Activated CD4-positive, alpha-beta T cell treated with anti-CD3 and anti-CD28 coated beads for 48 hours (primary cell): ENCODE measurements at regions not wholly inside any gene's neighbourhood (a gene's known extent, or its start where the extent isn't known, plus 50 kb on each side); places are given as distances from the start of the nearest gene placed in this dataset.
A peak's percentile ranks its signal among the peaks of the same experiment; 100 is the strongest.
"Not testable (repeated sequence)": the region's sequence is repeated elsewhere in the genome, so short reads cannot be mapped to it uniquely, and the experiment has no call there.

Experiments used
- DNase-seq: peaks from one replicate; pipeline ENCODE4 v3.0.0-alpha.2; 2020

DNA sequence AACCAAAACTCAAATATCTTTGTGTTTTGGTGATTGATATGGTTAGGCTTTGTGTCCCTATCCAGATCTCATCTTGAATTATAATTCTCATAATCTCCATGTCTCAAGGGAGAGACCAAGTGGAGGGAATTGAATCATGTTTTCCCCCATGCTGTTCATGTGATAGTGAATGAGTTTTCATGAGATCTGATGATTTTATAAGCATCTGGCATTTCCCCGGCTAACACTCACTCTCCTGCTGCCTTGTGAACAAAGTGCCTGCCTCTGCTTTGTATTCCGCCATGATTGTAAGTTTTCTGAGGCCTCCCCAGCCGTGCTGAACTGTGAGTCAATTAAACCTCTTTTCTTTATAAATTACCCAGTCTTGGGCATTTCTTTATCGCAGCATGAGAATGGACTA lies 419.5 kb downstream of the SH2D4B start:
- no peak for DNase-seq

DNA sequence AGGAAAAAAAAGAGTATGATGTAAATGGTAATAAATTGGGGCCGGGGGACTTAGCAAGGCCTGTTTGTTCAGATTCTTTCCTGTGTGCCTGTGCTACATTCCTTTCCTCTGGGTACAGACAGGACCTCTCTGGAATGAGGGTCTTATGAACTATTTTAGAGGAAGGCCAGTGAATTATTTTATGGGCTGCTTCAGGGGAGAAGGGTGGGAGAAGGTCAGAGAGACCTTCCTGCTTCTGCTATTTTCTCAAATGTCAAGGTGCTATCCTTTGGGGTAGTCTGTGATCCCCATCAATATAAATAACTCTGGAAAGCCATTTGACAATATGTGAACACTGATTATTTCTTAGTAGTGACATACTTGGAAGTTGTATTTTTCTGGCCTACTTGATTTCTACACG lies 426.5 kb downstream of the SH2D4B start:
- no peak for DNase-seq

DNA sequence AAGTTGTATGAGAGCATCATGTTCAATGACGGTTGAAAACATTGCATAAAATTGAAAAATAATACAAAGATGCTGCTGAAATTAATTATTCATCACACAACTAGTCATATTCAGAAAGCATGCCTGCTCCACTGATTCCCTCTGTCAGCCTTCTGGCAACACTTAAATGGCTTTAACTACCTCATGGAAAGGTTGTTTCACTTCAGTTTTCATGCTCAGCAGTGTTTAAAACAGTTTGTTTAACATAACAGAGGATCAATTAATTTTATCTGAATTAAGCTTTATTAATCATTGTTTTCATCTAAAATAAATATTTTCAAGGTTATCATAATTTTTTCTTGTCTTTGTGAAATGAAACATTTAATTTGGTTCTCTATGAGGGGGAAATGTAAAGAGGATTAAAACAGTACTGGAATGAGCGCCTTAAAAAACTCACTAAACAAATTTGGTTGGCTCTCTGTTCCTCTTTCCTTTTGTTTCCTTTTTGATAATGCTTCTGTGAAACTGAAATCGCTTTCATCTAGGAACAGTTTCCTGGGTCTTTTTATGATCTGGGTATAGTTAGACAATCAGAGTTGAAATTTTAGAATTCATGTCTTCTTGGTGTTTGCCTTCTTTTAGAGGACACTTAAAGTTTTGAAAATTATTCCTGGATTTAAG lies 427.4 kb downstream of the SH2D4B start:
- no peak for DNase-seq

DNA sequence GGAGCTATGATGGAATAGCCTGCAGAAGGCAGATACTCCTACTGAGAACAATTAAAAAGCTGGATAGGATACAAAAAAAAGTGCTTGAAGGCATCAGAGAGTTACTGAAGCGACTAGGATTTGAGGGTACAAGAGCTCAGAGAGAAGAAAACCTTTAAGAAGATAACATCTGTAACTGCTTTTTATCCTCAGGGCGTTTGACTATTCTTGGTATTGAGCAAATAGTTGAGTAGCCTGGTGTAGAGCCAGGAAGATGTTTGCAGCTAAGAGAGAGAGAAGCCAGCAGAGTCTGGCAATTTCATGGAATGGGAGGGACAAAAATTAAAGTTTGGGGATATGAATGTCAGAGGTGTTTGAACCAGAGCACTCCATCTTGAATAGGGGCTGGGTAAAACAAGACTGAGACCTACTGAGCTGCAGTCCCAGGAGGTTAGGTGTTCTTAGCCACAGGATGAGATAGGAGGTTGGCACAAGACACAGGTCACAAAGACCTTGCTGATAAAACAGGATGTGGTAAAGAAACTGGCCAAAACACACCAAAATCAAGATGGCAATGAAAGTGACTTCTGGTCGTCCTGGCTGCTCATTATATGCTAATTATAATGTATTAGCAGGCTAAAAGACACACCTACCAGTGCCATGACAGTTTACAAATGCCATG lies 428.8 kb downstream of the SH2D4B start:
- no peak for DNase-seq

DNA sequence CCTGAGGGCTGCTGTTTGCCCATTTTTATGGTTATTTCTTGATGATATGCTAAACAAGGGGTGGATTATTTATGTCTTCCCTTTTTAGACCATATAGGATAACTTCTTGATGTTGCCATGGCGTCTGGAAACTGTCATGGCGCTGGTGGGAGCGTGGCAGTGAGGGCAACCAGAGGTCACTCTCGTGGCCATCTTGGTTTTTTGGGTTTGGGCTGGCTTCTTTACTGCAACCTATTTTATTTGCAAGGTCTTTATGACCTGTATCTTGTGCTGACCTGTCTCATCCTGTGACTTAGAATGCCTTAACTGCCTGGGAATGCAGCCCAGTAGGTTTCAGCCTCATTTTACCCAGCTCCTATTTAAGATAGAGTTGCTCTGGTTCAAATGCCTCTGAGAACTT lies 429.7 kb downstream of the SH2D4B start:
- not testable (repeated sequence) for DNase-seq

DNA sequence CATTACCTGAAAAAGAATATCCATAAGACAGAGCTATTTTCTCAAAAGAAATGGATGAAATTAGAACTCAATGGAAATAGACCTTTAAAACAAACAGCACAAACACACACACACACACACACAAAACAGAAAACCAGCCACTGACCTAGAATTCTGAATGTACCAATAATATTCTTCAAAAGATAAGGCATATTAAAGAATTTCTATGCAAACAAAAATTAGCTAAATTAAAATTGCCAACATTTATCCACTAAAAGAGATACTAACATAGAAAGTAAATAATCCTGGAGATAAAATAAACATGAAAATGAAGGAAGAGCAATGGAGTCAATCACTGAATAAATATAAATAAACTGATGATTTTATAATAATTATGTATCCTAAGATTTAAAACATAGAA lies 431.2 kb downstream of the SH2D4B start:
- no peak for DNase-seq

DNA sequence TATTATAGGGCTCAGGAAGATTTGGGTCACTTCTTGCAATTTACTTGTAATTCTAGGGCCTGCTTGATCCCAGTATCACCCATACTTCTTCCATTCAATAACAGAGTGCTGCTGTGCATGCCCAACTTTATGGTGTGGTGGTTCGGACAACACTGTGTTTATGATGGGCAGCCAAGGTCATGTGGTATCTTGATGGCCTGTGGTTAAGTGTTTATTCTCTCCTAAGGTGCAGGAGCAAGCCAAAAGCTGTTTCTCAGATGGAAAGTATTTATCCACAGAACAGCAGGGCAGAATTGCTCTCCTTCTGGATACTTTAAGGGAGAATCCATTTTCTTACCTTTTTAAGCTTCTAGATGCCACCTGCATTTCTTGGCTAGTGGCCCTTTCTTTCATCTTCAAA lies 433.8 kb downstream of the SH2D4B start:
- no peak for DNase-seq

DNA sequence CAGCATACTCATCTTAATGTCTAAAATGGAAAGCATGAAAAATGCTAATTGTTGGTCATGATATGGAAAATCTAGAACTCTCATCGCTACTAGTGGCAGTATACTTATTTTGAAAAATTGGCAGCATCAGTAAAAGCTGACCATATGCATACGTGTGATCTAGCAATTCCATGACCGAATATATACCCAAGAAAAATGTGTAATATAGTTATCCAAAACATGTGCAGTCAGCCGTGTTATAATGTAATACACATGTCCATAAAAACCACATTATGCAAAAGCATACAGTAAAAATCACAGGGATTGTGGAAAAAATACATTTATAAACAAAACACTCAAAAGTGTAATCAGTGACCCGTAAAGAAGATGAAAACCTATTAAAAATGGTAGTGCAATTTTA lies 439.0 kb downstream of the SH2D4B start:
- no peak for DNase-seq

DNA sequence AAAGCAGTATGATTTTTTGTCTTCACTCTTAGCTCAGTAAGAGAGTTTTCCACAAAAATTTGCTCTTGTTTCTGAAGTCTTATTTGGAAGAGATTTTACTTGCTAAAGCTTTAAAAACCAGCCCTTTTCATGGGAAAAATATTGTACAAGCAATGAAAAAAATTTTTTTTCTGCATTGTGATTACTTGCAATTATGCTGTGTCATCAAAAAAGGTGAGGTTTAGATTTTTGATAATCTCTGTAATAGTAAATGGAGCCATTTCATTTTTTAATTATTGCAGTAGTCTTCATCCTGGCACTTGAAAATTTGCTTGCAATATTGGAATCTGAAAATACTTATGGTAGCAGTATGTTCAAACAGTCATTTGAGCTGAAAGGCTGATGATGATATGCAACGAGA lies 447.4 kb downstream of the SH2D4B start:
- no peak for DNase-seq

DNA sequence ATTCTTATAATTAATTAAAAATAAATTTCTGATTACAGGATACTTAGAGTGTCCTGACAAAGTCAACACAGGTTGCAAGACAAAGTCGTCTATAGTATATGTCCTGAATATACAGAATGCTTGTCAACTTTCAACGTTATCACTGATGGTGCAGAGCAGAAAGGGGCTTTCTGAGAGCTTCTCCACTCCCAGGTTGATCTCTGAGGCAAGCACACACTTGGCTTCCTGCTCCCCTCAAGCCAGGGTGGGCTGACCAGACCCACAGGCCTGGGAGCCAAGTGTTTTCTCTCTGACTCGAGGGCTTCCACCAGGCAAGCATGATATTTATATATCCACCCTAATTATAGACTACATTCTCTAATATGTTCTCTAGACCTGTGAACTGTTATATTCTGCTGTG lies 448.9 kb downstream of the SH2D4B start:
- DNase-seq = no peak

DNA sequence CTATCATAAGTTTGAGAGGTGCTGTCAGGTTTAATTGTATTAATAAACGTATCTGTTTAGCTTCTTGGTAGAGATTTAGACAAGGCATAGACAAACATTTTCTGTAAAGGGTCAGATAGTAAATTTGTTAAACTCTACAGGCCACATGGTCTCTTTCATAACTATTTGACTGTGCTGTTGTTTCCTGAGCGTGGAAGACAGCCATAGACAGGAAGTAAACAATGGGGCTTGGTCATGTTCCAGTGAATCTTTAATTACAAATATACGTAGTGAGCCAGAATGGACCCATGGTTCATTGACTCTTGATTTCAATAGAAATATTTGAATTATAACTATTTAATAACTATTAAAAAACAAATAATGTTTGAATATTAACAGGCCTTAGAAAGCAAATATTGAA lies 451.1 kb downstream of the SH2D4B start:
- no peak for DNase-seq

DNA sequence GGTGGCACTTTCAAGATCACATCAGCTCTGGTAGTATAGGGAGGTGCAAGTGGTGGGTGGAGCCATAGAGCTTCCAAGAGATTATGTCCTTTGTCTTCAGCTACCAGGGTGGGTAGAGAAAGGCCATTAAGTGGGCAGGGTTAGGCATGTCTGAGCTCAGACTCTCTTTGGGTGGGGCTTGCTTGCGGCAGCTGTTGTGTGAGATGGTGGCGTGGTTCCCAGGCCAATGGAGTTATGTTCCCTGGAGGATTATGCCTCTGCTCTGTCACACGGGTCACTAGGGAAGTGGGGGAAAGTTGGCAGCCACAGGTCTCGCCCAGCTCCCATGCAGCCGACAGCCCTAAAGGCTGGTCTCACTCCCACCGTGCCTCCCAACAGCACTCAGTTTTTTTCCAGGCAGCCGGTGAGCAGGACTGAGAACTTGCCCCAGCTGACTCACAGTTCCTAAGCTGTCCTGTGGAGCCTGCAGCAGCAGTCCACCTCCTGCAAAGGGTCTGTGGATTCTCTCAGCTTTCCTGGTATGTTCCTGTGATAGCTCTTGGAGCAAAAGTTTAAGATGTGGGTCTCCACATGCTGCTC lies 459.0 kb downstream of the SH2D4B start:
- DNase-seq = no peak

DNA sequence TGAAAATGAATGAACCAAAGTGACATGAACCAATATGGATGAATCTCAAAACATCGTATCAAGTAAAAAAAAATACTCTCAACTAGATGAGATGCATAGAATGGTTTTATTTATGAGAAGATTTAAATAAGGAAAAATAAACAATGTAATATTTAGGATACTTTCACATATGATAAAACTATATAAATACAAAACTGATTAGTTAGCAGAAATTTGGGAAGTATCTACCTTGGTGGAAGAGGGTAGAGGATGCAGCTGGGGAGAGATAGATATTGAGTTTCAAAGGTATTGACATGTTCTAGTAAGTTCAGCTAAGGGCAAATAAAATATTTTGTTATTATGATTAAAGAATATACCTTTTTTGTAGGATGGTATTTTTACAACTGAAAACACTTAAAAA lies 463.1 kb downstream of the SH2D4B start:
- no peak for DNase-seq

DNA sequence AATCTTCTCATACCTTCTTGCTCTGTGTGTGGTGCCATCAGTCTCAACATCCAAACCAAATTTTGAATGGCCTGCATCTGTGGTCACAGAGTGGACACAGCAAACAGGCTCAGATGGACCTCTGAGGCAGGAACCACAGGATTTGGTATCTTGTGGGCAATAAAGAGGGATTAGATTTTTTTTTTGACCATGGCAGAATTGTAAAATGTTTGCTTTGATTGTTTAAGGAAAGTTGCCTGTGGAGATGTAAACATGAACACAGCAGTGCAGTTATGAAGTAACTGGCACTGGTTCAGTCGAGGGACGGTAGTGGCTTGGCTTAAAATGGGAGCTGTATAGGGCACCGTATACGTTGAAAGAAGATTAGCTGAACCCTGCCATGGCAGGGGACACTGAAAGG lies 464.7 kb downstream of the SH2D4B start:
- DNase-seq = no peak

DNA sequence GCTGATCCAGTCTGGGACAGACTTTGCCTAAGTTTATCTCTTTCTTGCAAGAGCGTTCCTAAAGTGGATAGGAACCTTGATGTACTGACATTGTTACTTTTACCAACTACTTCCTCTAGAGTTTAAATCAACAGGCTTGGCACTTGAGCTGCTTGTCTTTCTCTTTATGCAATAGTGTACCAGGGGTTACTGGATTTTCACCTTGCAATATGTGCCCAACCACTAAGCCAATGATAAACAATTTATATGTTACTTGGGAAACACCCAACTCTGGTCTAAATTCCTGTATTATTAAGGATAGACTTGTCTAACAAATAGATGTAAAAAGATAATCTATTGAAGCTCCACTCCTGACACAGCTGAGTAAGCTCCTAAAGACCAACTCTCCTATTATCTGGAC lies 470.2 kb downstream of the SH2D4B start:
- no peak for DNase-seq

DNA sequence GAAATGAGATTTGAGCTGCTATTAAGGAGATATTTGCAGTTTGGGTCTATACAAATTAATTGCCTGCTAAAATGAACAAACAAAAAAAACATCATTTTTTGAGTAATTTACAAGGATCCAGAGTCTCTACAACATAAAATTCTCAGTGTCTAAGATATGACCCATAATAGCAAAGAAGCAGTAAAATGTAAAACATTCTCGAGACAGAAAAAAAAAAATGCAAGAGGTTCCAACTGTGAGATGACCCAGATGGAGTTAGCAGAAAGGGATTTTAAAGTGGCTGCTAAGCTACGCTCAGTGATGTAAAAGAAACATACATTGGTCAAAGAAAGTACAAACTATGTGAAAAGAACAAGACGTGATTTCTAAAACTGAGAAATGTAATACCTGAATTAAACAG lies 471.0 kb downstream of the SH2D4B start:
- no peak for DNase-seq

DNA sequence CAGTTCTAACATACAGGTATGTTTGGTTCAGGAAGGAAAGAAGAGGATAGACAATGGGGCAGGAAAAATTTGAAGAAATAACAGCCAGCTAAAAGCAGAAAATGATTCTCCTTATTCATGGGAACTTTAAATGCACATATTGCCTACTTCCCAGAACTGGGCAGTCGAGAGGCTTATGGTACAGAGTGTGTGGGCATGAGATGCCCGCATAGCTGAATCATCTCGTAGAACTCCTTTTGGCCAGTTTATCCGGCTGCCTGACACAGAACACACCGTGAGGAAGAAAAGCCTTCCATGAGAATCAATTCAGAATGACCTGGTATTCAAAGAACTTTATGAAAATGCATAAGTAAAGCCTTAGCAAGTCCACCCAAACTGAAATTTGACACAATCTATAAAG lies 471.6 kb downstream of the SH2D4B start:
- DNase-seq = no peak

DNA sequence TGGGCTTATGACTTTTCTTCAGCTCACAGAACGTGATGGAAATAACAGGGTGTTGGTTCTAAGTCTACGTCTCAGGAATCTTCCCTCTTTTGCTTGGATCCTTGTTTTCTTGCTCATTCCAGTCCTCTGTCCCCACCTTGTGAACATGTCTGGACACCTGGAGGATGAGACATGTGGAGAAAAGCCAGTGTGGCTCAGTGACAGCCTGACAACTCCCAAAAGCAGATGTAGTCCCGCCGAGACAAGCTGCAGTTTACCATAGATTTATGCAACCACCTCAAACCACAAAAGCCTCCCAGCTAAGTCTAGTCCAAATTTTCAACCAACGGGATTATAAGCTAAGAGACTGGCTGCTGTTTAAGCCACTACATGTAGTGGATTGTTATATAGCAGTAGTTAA lies 476.1 kb downstream of the SH2D4B start:
- DNase-seq = no peak

DNA sequence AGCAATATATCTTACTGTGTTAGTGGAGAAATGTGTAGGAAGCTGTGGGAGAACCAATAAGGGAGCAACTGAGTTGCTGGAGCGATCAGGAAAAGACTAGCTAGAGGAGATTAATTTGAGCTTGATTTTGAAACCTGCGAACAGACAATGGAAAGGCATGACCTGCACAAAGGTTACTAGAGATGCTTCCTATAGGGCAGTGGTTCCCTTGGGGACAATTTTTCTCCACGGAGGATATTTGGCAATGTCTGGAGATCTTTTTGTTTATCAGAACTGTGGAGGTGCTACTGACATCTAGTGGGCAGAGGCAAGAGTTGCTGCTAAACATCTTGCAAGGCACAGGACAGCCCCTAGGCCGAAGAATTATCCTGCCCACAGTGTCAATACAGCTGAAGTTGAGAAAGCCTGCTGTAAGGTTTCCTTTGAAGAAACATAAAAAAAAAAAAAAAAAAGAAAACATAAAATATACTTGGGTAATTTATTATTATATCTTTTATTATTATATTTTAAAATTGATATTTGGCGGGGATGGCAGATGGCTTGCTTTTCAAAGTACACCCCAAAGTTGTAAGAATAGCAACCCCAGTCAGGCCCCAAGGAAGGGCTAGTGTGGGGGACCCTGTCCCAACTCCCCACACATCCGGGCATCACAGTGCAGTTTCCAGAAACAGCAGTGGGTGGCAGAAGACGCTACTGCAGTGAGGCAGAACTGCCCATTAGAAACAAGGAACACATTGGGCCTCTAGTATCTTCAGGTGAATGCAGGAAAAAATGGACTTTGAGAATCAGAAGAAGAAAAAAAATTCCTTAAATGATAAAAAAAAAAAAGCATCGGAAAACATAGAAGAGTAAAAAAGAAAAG lies 481.6 kb downstream of the SH2D4B start:
- peak; percentile 30 for DNase-seq

DNA sequence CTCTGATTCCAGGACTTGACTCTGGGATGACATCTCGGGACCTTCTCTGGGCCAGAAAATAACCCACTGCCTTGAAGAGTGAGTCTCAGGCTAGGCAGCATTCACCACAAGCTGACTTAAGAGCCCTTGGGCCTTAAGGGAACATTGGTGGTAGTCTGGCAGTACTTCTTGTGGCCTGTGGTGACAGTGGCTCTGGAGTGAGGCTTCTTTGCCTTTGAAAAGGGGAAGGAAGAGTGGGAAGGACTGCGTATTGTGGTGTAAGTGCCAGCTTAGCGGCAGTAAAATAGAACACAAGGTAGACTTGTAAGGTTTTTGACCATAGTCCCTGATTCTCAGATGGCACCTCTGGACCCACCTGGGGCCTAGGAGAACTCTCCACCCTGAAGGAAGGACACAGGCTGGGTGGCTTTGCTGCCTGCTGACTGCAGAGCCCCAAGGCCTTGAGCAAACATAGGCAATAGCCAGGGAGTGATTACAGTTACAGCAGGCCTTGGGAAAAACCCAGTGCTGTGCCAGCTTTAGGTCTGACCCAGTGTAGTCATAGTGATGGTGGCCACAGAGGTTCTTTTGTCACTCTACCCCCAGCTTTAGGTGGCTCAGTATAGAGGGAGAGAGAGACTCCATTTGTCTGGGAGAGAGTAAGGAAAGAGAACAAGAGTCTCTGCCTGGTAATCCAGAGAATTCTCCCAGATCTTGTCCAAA lies 483.9 kb downstream of the SH2D4B start:
- no peak for DNase-seq

DNA sequence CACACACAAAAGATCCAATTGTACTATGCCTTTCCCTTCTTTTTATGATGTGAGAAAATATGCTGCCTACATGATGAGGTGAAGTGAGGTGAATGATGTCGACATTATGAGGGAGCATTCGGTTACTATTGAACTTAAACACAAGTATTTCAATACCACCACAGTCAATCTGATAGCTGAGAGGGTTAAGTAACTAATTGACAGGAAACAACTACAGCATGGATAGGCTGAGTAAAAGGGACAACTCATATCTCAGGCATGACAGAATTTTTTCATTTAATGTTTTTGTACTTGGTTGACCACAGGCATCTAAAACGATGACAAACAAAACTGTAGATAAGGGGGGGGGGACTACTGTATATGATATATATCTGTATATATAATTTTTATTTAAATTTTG lies 488.9 kb downstream of the SH2D4B start:
- no peak for DNase-seq

DNA sequence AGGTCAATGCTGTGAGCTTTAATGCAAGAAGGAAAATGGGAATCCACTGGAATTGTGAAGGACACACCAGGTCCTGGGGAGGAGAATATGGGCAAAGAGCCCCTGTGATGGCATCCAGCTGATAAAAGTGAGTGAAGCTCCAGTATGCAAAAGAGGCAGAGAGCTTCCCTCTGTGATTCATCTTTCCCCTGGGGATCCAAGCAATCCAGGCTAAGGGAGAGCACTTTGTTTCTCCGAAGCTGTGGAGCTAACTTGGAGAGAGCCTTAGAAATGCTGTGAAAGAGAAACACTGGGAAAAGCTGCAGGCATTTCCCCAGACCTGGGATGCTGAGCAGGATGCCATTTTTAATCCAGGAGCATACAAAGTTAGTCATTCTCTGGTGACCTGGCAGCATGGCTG lies 489.5 kb downstream of the SH2D4B start:
- DNase-seq = no peak

DNA sequence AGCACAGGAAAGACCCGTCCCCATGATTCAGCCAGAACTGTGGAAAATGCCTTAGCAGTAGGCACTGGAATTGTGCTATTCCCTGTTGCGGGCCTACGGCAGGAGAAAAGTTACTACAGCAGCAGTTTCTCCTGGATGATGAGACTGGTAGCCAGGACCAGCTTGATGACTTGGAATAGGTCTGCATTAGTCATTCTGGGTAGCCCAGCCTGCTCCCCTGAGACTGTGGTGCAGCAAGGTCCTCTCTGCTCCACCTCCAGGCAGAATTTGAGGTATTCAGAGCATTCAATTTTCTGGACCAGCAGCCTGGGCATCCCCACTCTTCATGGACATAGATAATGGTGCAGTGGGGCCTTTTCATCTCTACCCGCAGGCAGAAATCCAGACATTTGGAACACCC lies 490.0 kb downstream of the SH2D4B start:
- no peak for DNase-seq
